ENCODE measurements at regions not wholly inside any gene's neighbourhood (a gene's known extent, or its start where the extent isn't known, plus 50 kb on each side); places are given as distances from the start of the nearest gene placed in this dataset.

DNA sequence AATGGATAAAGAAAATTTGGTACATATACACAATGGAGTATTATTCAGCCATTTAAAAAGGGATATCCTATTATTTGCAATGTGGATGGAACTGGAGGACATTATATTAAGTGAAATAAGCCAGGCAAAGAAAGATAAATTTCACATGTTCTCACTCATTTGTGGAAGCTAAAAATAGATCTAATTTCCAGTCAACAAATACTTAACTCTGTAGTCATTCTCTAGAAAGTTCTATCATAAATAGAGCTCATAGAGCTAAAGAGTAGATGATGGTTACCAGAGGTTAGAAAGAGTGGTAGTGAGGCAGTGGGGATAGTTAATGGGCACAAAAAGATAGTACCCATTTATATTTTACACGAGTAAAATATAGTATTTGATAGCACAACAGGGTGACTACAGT, 104.2 kb upstream of the SLC13A1 start:
- TF ChIP-seq, protein P1, sequence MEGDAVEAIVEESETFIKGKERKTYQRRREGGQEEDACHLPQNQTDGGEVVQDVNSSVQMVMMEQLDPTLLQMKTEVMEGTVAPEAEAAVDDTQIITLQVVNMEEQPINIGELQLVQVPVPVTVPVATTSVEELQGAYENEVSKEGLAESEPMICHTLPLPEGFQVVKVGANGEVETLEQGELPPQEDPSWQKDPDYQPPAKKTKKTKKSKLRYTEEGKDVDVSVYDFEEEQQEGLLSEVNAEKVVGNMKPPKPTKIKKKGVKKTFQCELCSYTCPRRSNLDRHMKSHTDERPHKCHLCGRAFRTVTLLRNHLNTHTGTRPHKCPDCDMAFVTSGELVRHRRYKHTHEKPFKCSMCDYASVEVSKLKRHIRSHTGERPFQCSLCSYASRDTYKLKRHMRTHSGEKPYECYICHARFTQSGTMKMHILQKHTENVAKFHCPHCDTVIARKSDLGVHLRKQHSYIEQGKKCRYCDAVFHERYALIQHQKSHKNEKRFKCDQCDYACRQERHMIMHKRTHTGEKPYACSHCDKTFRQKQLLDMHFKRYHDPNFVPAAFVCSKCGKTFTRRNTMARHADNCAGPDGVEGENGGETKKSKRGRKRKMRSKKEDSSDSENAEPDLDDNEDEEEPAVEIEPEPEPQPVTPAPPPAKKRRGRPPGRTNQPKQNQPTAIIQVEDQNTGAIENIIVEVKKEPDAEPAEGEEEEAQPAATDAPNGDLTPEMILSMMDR (IDR thresholded peaks at IDR 0.05), result no peak
- TF ChIP-seq POLR2A (IDR thresholded peaks at IDR 0.05) (no peak), POLR2AphosphoS5 (IDR thresholded peaks at IDR 0.05) (no peak), EP300 (IDR thresholded peaks at IDR 0.05) (no peak)
